Fibroblast of peridontal ligament (primary cell): ENCODE measurements at regions not wholly inside any gene's neighbourhood (a gene's known extent, or its start where the extent isn't known, plus 50 kb on each side); places are given as distances from the start of the nearest gene placed in this dataset.

ENCODE experiments used
- DNase-seq: peaks from one replicate; pipeline ENCODE4 v3.0.0-alpha.2; 2010; ENCODE audit errors: extremely low read depth

DNA sequence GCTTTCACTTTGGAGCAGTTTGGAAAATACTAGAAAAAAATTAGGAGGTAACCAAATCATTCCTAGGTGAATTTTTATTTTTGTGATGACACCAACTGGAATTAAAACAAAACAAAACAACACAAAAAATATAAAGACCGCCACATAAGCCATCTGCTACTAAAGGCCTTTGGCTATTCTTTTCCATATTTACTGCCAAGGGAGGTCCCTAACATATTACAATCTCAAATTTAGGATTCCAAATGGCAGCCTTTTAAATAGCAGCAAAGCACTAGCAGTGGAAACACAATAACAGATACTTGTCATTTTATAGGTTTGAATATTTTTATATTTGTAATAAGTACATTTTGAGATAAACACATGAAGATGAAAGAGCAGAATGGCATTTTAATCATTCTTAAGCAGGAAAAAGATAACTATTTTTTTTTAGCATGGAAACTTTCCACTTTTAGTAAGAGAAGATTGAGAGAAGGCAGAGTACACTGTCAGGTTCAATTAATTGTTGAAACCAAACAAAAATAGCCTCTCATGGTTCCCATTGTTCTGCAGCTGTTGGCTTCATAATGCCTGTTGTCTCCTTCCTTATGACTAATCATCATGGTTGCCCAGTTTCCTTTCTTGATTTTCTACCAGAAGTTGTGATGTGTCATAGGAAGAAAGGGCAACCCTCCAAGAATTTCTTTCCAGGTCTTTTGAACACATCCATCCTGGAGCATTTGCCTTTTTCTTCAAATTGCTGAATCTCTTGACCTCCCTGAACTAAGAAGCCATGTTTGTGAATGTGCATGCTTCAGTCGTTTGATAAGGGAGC, 219.0 kb upstream of the EMCN start:
- DNase-seq, result peak; percentile 88

DNA sequence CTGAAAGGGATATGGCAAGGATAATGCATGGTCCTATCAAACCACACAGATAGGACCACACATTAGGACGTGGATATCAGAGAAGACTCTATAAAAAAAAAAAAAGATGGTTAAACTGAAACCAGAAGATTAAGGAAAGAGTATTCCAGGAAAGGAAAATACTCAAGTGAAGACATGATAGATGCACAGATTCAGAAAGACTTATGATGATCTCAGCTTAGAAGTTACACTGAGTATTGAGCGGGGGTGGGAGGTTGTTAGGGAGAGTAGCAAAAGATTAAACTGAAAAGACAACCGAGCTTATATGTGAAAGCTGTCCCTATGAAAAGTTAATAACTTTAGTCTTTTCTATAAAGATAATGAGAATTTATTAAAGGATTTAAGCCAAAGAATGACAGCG, 211.0 kb upstream of the EMCN start:
- DNase-seq, result no peak

DNA sequence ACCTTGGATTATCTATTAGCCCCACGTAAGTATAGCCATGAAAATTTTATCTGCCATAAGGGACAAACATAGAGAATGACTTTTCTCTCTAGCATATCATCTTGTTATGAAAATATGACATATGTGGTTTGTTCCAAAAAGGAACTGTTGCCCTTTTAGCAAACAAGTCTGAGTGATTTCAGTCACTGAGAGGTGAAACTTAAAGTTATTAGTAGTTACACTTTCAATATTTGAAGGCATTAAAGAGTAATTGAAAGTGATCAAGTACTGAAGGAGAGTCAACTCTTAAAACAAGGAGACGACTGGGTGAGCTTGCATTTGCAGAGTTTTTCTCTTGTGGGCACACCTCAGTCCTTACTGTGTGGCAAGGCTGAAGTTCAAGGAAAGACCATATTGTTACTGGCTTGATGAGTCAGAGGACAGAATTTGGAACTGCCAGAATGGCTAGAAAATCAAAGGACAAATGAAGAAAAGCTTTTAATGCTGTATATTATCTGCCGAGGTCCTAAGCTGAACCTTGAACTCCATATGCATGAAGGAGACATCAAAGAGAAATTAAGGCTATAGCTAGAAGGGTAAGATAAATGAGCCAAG, 205.1 kb upstream of the EMCN start:
- no peak for DNase-seq

DNA sequence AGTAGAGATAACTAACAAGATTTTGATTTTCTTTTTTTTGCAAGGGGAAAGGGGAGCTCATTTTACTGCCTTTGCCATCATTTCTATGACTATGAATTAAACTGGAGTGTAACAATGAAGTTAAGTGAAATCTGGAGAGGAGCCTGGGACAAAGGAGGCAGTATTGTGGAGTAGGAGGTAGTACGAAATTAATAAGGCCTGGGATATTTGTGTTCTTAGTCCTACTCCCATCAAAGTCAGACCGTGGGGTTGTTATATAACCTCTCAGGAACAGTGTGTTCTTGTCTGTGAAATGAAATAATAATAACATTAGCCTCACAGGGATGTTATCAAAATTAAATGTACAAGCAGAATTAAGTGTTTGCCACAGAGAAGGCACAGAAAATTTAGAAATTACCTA, 204.3 kb upstream of the EMCN start:
- no peak for DNase-seq

DNA sequence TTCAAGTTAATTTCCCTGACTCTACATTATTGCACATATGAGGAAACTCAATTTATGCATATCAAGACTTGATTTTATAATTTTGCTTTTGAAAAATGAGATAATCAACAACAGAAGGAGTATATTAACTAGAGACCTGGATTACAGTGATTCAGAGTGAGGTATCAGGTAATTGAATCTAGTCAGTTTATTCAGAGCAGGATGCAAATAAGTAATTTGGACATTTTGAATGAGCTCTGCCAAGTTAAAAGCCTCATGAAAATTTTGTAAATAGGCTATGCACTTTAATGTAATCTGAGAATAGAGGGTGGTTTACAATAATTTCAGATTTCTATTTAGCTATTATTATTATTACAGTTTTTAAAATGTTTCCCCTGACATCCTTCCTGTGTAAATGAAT, 203.7 kb upstream of the EMCN start:
- DNase-seq, result no peak

DNA sequence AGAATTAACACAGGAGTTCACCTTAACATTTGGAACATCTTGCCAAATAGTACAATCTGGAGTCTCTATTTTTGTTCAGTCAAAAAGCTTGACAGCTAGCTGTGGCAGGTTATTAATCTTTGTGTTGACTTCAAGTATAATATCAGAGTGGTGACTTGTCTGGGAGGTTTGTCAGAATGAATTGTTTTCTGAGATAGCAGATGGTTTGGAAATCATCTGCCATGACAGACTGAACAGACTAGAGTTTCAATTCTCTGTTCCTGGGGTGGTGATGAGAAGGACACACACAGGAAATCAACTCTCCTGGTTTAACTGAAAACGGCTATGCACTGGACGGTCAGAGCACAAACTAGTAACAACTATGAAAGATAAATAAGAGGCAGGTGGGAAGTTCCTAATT, 203.3 kb upstream of the EMCN start:
- DNase-seq, result no peak

DNA sequence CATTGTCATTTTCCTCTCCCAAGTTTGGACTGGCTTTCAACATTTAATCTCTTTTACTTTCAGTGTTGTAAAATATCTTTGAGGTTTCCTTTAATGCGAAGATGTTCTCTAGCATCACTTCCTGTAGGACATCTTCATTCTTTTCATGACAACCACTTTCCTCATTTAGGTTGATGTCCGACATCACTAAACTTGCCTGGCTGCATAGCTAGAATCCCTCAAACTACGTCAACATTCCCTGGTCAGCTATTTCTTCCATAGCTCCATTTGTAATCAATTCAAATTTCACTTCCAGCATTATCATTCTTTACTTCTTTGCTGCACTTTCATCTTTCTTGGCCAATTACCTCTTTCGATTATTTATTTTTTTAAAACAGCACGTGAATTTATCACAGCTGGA, 198.6 kb upstream of the EMCN start:
- no peak for DNase-seq

DNA sequence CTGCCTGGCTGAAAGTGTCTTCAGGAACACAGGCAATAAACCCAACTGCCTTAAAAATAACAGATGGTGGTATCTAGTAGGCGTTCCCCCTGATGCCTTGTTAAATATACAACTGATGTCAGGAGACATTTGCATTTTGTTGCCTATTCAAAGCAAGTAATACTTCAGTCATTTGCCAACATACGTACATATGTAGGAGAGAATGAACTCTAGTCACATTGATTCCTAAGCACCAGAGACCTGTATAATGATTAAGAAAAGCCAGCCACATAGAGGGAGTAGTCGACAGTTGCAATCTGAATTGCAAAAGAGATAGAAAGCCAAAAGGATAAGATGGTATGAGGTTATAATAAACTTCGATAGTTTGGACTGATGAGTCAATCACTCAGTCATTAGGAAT, 191.0 kb upstream of the EMCN start:
- DNase-seq, result no peak

DNA sequence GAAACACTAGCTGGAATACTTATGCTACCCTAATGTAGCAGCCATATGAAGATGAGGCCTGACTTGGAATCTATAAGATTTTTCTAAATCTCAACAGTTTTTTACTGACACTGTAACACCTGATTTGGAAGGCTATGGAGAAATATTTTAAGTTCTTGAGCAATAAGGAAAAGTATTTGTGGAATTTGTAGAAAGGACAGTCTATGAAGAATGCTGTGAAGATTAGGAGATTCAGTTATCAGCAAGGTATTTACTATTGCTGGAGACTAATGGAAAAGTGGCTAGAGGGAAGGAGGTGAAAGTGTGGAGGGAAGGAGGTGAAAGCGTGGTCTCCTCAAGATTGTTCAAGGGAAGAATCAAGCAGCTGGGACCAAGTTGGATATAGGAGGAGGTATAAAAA, 190.0 kb upstream of the EMCN start:
- no peak for DNase-seq

DNA sequence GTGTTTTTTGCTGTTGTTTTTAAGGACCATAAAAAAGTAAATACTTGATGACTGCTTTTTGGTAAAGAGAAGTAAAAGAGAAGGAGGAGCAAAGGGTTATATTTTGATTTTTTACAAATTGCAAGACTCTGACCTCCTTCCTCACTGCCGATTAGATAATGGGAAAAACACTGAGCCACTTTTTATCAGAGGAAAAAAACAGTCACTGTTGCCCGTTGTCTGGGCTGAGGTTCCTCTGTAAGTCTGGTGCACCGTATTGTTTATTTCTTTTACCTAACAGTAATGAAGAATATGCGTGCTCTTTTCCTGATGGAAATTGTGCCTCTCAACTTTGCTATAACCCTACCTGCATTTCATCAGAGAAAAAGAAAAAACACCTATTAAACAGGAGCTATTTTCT, 178.7 kb upstream of the EMCN start:
- DNase-seq, result no peak

DNA sequence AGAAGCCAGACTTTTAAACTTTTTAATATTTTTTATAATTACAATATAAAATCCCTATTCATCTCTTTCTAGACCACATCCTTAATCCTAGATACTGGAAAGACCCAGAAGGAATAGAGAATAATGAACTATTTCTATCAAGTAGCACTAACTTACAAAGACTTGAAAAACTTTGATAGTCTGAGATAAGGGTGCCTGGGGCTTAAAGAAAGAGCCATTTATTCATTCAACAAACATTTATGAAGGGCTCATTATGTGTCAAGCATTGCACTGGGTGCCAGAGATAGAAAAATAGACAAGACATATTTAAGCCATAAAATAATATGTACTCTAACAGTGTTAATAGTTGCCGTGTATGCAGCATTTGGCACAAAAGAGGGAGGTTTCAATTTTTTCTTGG, 178.0 kb upstream of the EMCN start:
- no peak for DNase-seq

DNA sequence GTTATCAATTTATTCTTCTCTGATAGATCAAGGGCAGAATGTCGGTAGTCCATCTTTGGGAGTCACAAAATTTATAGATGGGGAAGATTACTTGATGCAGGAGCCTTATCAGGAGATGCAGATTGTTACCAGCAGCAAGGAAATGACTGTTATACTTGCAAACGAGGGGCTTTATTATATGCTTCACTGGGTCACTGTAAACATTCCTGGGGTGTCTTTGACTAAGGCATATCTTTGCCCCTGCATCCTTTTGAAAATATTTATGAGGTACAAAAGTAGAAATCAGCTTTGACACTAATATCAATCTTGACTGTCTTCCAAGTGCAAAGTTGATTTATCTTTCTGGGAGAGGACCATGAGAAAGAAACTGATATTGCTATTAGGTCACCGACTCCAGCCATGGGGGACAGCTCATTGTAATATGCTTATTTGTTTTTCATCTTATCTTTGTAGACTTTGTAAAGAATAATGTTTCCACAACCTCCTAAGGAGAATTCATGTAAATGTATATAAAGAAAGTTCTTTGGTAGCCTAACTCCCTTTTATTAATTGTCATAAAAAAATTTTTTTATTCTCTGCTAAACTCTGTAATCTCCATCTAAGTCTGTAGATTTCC, 177.3 kb upstream of the EMCN start:
- DNase-seq, result no peak

DNA sequence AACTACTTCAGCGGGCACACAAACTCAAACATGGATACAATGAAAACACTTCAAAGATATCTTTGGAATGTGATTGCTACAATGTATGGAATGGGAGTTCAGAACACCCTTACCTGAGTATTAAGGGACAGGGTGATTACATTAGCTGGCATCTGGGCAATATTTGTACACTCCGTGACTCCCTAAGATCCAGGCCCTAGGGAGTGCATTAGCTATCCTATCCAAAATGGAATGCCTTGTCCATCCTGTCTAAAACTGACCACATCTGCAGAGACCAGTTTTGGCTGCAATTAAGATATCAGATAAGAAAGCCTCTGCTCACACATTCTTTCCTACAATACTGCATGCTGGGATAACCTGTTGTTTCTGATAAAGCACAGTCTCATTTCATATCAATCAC, 176.6 kb upstream of the EMCN start:
- no peak for DNase-seq

DNA sequence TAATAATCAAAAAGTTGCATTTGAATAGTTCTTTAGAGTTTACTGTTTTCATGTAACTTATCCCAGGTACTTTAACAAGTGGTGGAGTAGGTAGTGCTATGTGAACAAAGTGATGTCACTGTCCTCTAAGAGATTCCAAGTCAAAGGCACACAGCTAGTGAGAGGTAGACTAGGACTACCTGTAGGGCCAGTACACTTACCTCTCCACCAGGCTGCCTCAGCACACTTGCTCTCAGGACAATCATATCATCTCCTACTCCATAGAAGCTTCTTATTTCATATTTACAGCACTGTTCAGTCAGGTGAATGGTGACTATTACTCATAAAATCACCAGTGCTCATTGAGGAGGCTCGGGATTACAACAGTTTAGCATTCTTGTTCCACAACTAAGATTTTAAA, 173.0 kb upstream of the EMCN start:
- DNase-seq, result no peak

DNA sequence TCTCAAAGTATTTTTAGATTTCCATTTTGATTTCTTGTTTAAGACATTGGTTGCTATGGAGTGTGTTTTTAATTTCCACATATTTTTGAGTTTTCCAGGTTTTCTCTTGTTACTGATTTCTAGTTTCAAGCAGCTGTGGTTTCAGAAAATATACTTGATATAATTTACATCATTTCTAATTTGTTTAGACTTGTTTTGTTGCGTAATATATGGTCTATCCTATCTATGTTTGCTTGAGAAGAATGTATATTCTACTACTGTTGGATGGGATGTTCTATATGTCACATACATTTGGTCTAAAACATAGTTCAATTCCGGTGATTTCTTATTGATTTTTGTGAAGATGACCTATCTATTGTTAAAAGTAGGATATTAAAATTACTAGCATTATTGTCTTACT, 170.5 kb upstream of the EMCN start:
- no peak for DNase-seq

DNA sequence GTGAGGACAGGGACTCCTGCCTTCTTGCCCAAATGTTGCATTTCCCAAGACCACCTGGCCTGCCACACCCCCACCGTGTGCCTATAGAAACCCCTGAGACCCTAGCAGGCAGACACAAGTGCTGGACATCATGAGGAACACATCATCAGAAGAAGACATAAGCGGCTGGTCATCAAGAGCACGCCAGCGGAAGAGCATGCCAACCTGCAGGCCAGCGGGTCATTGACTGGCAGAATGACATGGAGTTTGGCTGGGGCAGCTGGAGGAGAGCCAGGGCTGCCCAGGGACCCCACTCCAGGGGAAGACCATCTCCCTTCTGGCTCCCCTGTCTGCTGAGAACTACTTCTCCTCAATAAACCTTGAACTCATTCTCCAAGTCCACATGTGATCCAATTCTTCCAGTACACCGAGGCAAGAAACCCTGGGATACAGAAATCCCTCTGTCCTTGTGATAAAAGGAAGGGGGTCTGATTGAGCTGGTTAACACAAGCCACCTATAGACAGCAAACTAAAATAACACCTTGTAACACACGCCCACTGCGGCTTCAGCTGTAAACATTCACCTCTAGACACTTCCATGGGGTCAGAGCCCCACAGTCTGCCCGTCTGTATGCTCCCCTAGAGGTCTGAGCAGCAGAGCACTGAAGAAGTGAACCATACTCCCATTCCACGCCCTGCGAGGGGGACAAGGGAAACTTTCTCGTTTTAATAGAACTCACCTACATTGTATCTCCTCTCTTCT, 164.8 kb upstream of the EMCN start:
- DNase-seq, result no peak

DNA sequence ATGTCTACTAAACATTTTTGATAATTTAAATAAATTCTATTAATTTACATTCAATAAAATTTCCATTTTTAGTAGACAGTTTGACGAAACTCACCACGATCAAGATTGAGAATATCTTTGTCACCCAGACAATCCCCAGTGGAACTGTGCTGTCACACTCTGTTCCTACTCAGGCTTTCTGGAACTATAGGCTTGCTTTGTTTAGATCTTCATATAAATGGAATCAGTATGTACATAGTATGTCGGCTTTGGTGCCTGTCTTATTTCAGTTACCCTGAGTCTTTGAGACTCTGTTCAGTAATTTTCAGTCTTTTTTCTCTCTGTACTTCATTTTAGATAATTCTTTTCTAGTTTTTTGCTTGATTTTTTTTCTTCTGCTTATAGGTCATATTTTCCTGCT, 163.5 kb upstream of the EMCN start:
- no peak for DNase-seq

DNA sequence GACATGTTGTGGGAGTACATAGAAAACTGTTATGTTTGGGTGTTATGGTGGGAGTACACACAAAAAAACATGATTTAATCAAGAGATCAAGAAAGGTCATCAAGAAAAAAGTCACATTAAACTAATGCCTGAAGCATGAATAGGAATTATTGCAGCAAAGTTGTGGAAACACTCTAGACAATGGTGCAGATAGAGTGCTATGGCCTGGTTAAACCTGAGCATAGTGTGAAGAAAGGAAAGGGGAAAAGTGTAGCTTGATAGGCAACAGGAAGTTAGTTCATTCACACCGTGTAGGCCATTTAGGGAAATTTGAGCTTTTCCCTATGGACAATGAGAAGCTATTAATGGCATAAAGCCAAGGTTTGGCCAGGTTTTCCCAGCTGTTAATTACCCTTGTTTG, 162.1 kb upstream of the EMCN start:
- no peak for DNase-seq

DNA sequence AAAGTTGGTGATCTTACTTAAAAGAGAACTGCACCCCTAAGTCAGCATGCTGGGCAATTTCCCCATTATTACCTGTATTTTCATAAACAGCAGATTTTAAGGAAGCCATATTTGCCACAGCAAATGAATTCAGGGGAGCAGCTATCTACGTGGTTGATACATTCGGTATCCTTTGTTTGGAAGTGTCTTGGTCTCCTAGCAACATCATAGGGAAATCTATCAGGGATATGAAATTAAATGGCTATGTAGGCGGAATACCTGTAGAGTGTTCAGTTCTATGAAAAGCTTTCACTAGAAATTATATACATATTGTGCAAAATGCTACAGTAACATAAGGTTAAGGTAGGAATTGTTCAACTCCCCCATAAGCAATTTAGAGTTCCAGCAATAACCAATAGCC, 157.2 kb upstream of the EMCN start:
- no peak for DNase-seq

DNA sequence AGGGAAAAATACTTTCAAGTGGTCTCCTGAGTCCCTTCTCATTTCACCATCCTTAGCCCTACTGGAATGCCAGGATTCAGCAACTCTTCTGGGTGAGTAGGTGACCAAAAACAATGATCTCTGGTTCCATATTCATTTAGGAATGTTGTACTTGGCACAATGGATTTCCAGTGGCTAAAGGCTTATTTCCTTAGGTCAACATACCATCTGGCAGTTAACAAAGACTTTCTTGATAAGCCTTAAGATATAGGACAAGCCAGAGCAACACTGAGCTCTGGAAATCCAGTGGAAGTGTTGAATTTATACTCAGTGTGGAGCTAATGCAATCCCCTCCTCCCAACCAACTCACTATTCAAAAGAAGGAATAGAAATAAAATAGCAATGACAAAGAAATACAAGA, 139.4 kb upstream of the EMCN start:
- no peak for DNase-seq

DNA sequence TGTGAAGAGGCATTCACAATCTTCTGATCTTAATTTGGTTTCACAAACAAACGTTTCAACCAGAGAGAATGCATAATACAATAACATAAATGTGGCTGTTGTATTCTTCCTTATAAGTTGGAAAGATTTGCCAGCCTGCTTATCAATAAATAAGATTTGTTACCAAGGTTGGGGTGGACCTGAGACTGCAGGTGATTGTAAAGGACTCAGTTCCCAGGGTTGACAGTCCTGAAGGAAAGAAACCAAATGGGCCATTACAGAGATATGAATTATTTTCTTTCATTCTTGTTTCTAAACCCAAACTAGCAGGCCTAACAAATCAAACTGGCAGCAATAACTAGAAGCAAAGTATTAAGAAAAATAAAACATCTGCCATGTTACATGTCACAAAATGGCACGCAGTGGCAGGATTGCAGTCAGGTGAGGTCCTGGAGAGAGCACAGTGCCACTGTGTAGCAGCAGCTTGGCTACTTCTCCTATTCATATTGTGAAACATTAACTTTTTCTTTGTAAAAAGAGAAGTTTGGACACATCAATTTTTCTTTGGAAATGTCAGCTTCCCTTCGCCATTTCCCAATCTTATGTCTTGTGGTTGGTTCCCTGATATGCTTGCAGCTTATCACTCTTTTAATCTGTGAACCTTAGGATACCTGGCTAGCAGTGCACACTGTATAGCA, 133.8 kb upstream of the EMCN start:
- DNase-seq, result no peak

DNA sequence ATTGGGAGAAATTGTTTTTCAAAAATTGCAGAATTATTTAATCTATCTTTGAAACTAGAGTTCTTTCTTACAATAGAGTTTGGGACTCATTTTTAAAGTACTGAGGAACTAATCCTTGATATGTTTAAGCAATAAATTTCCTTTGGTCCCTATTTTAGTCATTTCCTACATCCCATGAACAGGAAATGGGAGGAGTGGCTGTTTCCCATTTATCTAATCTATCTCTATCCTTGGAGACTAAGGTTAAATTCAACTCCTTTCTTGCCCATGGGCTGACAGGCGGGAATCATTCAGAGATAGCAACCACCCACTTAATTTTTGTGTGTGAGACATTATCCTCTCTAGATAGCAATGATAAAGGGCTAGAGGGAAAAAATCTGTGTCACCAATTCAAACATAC, 131.6 kb upstream of the EMCN start:
- DNase-seq, result no peak
